ENCODE measurements at regions not wholly inside any gene's neighbourhood (a gene's known extent, or its start where the extent isn't known, plus 50 kb on each side); places are given as distances from the start of the nearest gene placed in this dataset.

DNA sequence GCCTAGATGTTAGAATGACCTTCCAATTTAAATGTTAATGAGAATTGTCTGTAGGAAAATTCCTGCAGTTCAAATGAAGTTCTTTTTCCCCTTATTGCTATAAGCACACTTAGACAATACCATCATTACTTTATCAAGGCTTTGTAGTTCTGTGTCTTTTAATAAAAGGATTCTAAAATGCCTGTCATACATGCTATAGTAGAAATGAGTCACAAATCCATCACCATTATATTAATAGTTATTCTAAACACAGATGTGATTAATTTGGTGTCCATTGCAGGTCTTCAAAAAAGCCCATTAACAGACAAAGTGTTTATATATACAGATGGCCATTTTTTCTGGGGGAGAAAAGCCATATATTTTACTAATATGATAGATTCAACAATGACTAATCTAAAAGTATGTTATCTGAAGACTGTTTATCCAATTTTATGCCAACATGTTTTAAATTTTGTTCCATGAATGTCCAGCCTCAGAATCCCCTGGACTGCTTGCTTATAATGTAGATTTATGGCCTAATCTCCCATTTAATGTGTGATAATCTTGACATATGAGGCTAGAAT lies 1678.3 kb upstream of the PCDH20 start:
- POLR2A ChIA-PET = no interaction called here
- Histone ChIP-seq H3K79me2 (ENCODE audit: insufficient read depth, low read length) (no peaks in the 10 kb centered on the region), H4K20me1 (ENCODE audit: insufficient read depth) (no peaks in the 10 kb centered on the region; the same call in 1 of the 2 replicates), H3K9ac (ENCODE audit: low read length) (no peak overlapping the region), H2AFZ (ENCODE audit: low read depth, low read length, poor library complexity, severe bottlenecking) (peak overlapping the region; percentile 31), H3K4me3 (replicated peaks in 1 of 2; ENCODE audit: low read depth in 1 of 2, low read length in 2 of 2) (no peak overlapping the region), H3K9me3 (ENCODE audit: control insufficient read depth in 1 of 2, insufficient read depth in 1 of 2, low read depth in 1 of 2, low read length in 2 of 2) (no peaks in the 10 kb centered on the region), H3K4me2 (ENCODE audit: low read length) (no peak overlapping the region), H3K9me2 (ENCODE audit: insufficient read depth) (no peaks in the 10 kb centered on the region), H3K27me3 (ENCODE audit: insufficient read depth, low read length) (no peaks in the 10 kb centered on the region), H3K27ac (ENCODE audit: low read depth, low read length) (no peak overlapping the region), H3K4me1 (ENCODE audit: control insufficient read depth in 1 of 2, insufficient read depth in 2 of 2, low read length in 2 of 2) (no peaks in the 10 kb centered on the region), H3K36me3 (ENCODE audit: control insufficient read depth in 1 of 2, insufficient read depth in 2 of 2, low read length in 2 of 2) (no peaks in the 10 kb centered on the region)
- intact Hi-C loops (cut with micrococcal nuclease) = no loop called here
- TF ChIP-seq, protein P1, sequence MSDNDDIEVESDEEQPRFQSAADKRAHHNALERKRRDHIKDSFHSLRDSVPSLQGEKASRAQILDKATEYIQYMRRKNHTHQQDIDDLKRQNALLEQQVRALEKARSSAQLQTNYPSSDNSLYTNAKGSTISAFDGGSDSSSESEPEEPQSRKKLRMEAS (IDR thresholded peaks at IDR 0.05) = no peak
- no peak for TF ChIP-seq EZH2phosphoT487 (IDR thresholded peaks at IDR 0.05; ENCODE audit: borderline replicate concordance)
- TF ChIP-seq, protein P2, sequence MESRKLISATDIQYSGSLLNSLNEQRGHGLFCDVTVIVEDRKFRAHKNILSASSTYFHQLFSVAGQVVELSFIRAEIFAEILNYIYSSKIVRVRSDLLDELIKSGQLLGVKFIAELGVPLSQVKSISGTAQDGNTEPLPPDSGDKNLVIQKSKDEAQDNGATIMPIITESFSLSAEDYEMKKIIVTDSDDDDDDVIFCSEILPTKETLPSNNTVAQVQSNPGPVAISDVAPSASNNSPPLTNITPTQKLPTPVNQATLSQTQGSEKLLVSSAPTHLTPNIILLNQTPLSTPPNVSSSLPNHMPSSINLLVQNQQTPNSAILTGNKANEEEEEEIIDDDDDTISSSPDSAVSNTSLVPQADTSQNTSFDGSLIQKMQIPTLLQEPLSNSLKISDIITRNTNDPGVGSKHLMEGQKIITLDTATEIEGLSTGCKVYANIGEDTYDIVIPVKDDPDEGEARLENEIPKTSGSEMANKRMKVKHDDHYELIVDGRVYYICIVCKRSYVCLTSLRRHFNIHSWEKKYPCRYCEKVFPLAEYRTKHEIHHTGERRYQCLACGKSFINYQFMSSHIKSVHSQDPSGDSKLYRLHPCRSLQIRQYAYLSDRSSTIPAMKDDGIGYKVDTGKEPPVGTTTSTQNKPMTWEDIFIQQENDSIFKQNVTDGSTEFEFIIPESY (IDR thresholded peaks at IDR 0.05; ENCODE audit: extremely low read depth, insufficient replicate concordance, low read length) = no peak
- no peak for TF ChIP-seq EZH2 (IDR thresholded peaks at IDR 0.05)
- no peak for TF ChIP-seq EGR1 (IDR thresholded peaks at IDR 0.05; ENCODE audit: low read depth)
- no peak for TF ChIP-seq ZFX (IDR thresholded peaks at IDR 0.05)
- no peak for TF ChIP-seq JUND (IDR thresholded peaks at IDR 0.05)
- TF ChIP-seq, protein P3, sequence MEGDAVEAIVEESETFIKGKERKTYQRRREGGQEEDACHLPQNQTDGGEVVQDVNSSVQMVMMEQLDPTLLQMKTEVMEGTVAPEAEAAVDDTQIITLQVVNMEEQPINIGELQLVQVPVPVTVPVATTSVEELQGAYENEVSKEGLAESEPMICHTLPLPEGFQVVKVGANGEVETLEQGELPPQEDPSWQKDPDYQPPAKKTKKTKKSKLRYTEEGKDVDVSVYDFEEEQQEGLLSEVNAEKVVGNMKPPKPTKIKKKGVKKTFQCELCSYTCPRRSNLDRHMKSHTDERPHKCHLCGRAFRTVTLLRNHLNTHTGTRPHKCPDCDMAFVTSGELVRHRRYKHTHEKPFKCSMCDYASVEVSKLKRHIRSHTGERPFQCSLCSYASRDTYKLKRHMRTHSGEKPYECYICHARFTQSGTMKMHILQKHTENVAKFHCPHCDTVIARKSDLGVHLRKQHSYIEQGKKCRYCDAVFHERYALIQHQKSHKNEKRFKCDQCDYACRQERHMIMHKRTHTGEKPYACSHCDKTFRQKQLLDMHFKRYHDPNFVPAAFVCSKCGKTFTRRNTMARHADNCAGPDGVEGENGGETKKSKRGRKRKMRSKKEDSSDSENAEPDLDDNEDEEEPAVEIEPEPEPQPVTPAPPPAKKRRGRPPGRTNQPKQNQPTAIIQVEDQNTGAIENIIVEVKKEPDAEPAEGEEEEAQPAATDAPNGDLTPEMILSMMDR (IDR thresholded peaks at IDR 0.05 in 2 of 3, conservative IDR thresholded peaks at IDR 0.05 in 1 of 3; ENCODE audit: borderline replicate concordance in 1 of 3, insufficient read depth in 1 of 3, low read depth in 2 of 3, low read length in 2 of 3) = no peak
- no peak for TF ChIP-seq SRF (IDR thresholded peaks at IDR 0.05; ENCODE audit: low read depth)
- TF ChIP-seq CEBPB (IDR thresholded peaks at IDR 0.05; ENCODE audit: low read depth) = no peak
- TF ChIP-seq POLR2A (IDR thresholded peaks at IDR 0.05; ENCODE audit: borderline replicate concordance, extremely low read depth, insufficient read depth, insufficient read length) = no peak
- no peak for TF ChIP-seq POLR2AphosphoS5 (IDR thresholded peaks at IDR 0.05; ENCODE audit: low read depth, low read length)
- no peak for TF ChIP-seq ELF1 (IDR thresholded peaks at IDR 0.05; ENCODE audit: borderline replicate concordance, low read depth)
- TF ChIP-seq, protein P4, sequence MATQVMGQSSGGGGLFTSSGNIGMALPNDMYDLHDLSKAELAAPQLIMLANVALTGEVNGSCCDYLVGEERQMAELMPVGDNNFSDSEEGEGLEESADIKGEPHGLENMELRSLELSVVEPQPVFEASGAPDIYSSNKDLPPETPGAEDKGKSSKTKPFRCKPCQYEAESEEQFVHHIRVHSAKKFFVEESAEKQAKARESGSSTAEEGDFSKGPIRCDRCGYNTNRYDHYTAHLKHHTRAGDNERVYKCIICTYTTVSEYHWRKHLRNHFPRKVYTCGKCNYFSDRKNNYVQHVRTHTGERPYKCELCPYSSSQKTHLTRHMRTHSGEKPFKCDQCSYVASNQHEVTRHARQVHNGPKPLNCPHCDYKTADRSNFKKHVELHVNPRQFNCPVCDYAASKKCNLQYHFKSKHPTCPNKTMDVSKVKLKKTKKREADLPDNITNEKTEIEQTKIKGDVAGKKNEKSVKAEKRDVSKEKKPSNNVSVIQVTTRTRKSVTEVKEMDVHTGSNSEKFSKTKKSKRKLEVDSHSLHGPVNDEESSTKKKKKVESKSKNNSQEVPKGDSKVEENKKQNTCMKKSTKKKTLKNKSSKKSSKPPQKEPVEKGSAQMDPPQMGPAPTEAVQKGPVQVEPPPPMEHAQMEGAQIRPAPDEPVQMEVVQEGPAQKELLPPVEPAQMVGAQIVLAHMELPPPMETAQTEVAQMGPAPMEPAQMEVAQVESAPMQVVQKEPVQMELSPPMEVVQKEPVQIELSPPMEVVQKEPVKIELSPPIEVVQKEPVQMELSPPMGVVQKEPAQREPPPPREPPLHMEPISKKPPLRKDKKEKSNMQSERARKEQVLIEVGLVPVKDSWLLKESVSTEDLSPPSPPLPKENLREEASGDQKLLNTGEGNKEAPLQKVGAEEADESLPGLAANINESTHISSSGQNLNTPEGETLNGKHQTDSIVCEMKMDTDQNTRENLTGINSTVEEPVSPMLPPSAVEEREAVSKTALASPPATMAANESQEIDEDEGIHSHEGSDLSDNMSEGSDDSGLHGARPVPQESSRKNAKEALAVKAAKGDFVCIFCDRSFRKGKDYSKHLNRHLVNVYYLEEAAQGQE (IDR thresholded peaks at IDR 0.05; ENCODE audit: low read depth) = no peak
- no peak for DNase-seq (ENCODE audit: low read depth, low spot score)
- no TSS peak for BruUV-seq (replicated peaks)
- RAD21 ChIA-PET (ENCODE audit: low non-redundant PET in 1 of 2, low total read pairs in 2 of 2, uncharacterized antibody in 2 of 2, unreplicated experiment in 2 of 2) = no interaction called here
- ATAC-seq = no peak
- CTCF ChIA-PET = no interaction called here

Measured in HCT116 (cell line).